B cell (primary cell): ENCODE measurements at regions not wholly inside any gene's neighbourhood (a gene's known extent, or its start where the extent isn't known, plus 50 kb on each side); places are given as distances from the start of the nearest gene placed in this dataset.

Experiments
- ATAC-seq: fragments of 200-7000 bp; cut with Tn5 transposase; one replicate; pipeline ENCODE4 v1.10.0; 2021; ENCODE audit warnings: low read depth, mild to moderate bottlenecking, moderate number of reproducible peaks, moderate library complexity
- CTCF ChIA-PET: fragments of 350-600 bp; sonication (Branson Sonifier 250); formaldehyde crosslinking; loops from one replicate; lab custom pipeline; 2021; ENCODE audit warnings: antibody characterized with exemption, inconsistent platforms; lab: Charles Lee
- POLR2A ChIA-PET: fragments of 350-600 bp; sonication (Branson Sonifier 250); formaldehyde crosslinking; loops from one replicate; lab custom pipeline; 2021; ENCODE audit warnings: antibody characterized with exemption; lab: Charles Lee
- DNase-seq: peaks from one replicate; pipeline ENCODE4 v3.0.0; 2013
- H2AFZ ChIP-seq: 2 replicates; pipeline ENCODE4 v1.6.1; 2012; ENCODE audit warnings: mild to moderate bottlenecking, low read depth, low read length; ENCODE audit not compliant: insufficient read depth, poor library complexity, severe bottlenecking
- H3K27ac ChIP-seq, 2 donors: 1 replicate in 1 of 2; 2 replicates in 1 of 2; pipeline ENCODE4 v1.5.1; 2012 to 2013; ENCODE audit warnings: low read length in 2 of 2, mild to moderate bottlenecking in 2 of 2, moderate library complexity in 1 of 2
- H3K27me3 ChIP-seq, 4 experiments: fragments of 200-600 bp in 1 of 4; sonication (generic) in 1 of 4; replicated peaks in 1 of 4; 1 replicate in 2 of 4; 2 replicates in 2 of 4; pipeline versions ENCODE4 v1.6.1 to v1.7.0; 2013 to 2016; ENCODE audit warnings: low read length in 3 of 4, mild to moderate bottlenecking in 2 of 4, mixed read lengths in 1 of 4, moderate library complexity in 1 of 4; ENCODE audit not compliant: insufficient read depth in 4 of 4, control insufficient read depth in 3 of 4; ENCODE audit errors: control extremely low read depth in 1 of 4
- H3K36me3 ChIP-seq, 2 experiments: replicated peaks in 1 of 2; 1 replicate in 1 of 2; 2 replicates in 1 of 2; pipeline versions ENCODE4 v1.6.1 to v1.7.1; 2013; ENCODE audit warnings: low read length in 1 of 2; ENCODE audit not compliant: insufficient read depth in 2 of 2, control insufficient read depth in 1 of 2; ENCODE audit errors: control extremely low read depth in 1 of 2, extremely low read depth in 1 of 2
- H3K4me1 ChIP-seq, 2 donors: fragments of 200-600 bp in 1 of 2; sonication (generic) in 1 of 2; 1 replicate in 1 of 2; 2 replicates in 1 of 2; pipeline versions ENCODE4 v1.5.1 to v1.6.1; 2013 to 2017; ENCODE audit warnings: low read length in 2 of 2; ENCODE audit not compliant: control insufficient read depth in 2 of 2, insufficient read depth in 2 of 2
- H3K4me2 ChIP-seq: replicated peaks from 2 replicates; pipeline ENCODE3; 2012; ENCODE audit warnings: mild to moderate bottlenecking, low read depth, low read length; ENCODE audit not compliant: poor library complexity, severe bottlenecking
- H3K4me3 ChIP-seq, 5 experiments: fragments of 200-600 bp in 1 of 5; sonication (generic) in 1 of 5; 1 replicate in 3 of 5; 2 replicates in 2 of 5; pipeline versions ENCODE4 v1.5.1 to v1.7.0; 2011 to 2016; ENCODE audit warnings: low read length in 4 of 5, mild to moderate bottlenecking in 4 of 5, low read depth in 2 of 5, control low read depth in 1 of 5, moderate library complexity in 1 of 5; ENCODE audit not compliant: insufficient read depth in 1 of 5; ENCODE audit errors: control extremely low read depth in 1 of 5, extremely low read depth in 1 of 5
- H3K79me2 ChIP-seq: fragments of 200-600 bp; sonication (generic); one replicate; pipeline ENCODE4 v1.6.0; 2016; ENCODE audit warnings: low read length; ENCODE audit not compliant: control insufficient read depth, insufficient read depth
- H3K9ac ChIP-seq: fragments of 200-600 bp; sonication (generic); 2 replicates; pipeline ENCODE4 v1.6.1; 2017; ENCODE audit warnings: mild to moderate bottlenecking, low read length, moderate library complexity
- H3K9me3 ChIP-seq, 3 donors: one replicate each; pipeline versions ENCODE4 v1.6.1 to v1.7.1; 2013; ENCODE audit warnings: low read length in 2 of 3; ENCODE audit not compliant: control insufficient read depth in 2 of 3, insufficient read depth in 1 of 3; ENCODE audit errors: control extremely low read depth in 1 of 3
- H4K20me1 ChIP-seq: 2 replicates; pipeline ENCODE4 v1.6.0; 2012; ENCODE audit warnings: mild to moderate bottlenecking, low read length; ENCODE audit not compliant: insufficient read depth, control insufficient read depth, poor library complexity, severe bottlenecking
- H3K27ac Mint-ChIP-seq: one replicate; pipeline ENCODE4 v1.8.0; 2021; ENCODE audit warnings: mixed read lengths
- H3K27me3 Mint-ChIP-seq: one replicate; pipeline ENCODE4 v1.8.0; 2021; ENCODE audit warnings: mixed read lengths
- H3K4me1 Mint-ChIP-seq: one replicate; pipeline ENCODE4 v1.8.0; 2021; ENCODE audit warnings: mixed read lengths
- H3K4me3 Mint-ChIP-seq: one replicate; pipeline ENCODE4 v1.8.0; 2021; ENCODE audit warnings: mixed read lengths
- H3K9me3 Mint-ChIP-seq: one replicate; pipeline ENCODE4 v1.8.0; 2022; ENCODE audit warnings: mixed read lengths; ENCODE audit not compliant: insufficient read depth
- EZH2 ChIP-seq: IDR thresholded peaks from 2 replicates; pipeline ENCODE4 v1.6.1; 2012; ENCODE audit warnings: borderline replicate concordance, low read depth, mild to moderate bottlenecking, moderate library complexity, low read length; ENCODE audit not compliant: insufficient read depth, poor library complexity, severe bottlenecking
- WGBS: methylation state at CpG from one replicate; pipeline ENCODE4 v1.1.5; 2013; ENCODE audit warnings: missing lambda C conversion rate; ENCODE audit not compliant: insufficient coverage; 5-methylcytosine and 5-hydroxymethylcytosine counted together
- intact Hi-C: fragments of 100-400 bp; cut with micrococcal nuclease; formaldehyde crosslinking; loops from one replicate; pipeline ENCODE4 v1.10.0; 2022
- TF ChIP-seq, protein P1 (sequence below): fragments of 200-600 bp; IDR thresholded peaks from one replicate; pipeline ENCODE4 v1.8.0; 2022; ENCODE audit warnings: antibody characterized with exemption, mild to moderate bottlenecking

DNA sequence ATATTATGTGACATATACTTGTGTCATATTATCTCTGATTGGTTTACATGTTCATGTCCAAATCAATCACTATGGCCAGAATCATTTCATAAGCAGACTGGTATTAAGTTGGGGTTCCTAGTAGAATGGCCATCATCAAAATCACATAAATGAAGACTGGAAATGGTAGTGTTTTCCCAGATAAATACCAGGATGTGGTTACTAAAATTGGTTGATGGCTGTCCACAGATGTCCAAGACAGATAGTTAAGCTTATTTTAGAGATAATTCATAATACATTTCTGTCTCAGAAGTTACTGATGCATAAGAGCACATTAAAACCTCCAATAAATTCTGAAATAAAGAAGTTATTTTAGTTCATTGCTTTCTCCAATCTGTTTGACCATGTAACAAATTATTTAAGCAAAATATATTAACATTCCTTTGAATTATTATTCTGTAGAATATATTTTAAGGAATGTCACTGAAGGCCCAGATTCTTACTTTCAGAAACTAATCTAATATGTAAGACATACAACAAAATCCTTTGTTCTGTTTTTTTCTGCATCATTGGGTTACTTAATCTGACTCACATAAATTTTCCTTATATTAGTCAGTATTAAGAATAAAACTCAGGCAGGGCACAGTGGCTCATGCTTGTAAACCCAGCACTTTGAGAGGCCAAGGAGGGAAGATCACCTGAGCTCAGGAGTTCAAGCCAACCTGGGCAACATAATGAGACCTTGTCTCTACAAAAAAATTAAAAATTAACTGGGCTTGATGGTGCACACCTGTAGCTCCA is 483.9 kb downstream of the PTPRC start:
- Histone ChIP-seq H3K4me2 (no peak overlapping the region), H3K27me3 (no peaks in the 10 kb centered on the region), H3K4me1 (no peaks in the 10 kb centered on the region), H2AFZ (no peak overlapping the region), H3K9me3 (no peaks in the 10 kb centered on the region), H3K9ac (no peak overlapping the region), H3K27ac (no peak overlapping the region), H3K79me2 (no peaks in the 10 kb centered on the region), H4K20me1 (no peaks in the 10 kb centered on the region), H3K36me3 (no peaks in the 10 kb centered on the region), H3K4me3 (no peak overlapping the region)
- peaks cover 4% of the 10 kb centered on the region for H3K27me3 Mint-ChIP-seq
- TF ChIP-seq, protein P1, sequence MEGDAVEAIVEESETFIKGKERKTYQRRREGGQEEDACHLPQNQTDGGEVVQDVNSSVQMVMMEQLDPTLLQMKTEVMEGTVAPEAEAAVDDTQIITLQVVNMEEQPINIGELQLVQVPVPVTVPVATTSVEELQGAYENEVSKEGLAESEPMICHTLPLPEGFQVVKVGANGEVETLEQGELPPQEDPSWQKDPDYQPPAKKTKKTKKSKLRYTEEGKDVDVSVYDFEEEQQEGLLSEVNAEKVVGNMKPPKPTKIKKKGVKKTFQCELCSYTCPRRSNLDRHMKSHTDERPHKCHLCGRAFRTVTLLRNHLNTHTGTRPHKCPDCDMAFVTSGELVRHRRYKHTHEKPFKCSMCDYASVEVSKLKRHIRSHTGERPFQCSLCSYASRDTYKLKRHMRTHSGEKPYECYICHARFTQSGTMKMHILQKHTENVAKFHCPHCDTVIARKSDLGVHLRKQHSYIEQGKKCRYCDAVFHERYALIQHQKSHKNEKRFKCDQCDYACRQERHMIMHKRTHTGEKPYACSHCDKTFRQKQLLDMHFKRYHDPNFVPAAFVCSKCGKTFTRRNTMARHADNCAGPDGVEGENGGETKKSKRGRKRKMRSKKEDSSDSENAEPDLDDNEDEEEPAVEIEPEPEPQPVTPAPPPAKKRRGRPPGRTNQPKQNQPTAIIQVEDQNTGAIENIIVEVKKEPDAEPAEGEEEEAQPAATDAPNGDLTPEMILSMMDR: no peak
- TF ChIP-seq EZH2: no peak
- no peak for DNase-seq
- intact Hi-C loops: no loop called here
- POLR2A ChIA-PET: no interaction called here
- H3K27ac Mint-ChIP-seq: no peak overlapping the region
- no peaks in the 10 kb centered on the region for H3K4me1 Mint-ChIP-seq
- CTCF ChIA-PET: interaction anchor here (1.5 to 3.4 kb wide), 2 partner anchors 9 to 429 kb away, joined by 3 to 12 read pairs; no protein-coding TSS in a partner anchor
- H3K9me3 Mint-ChIP-seq: no peaks in the 10 kb centered on the region
- no peak overlapping the region for H3K4me3 Mint-ChIP-seq
- no peak for ATAC-seq

DNA sequence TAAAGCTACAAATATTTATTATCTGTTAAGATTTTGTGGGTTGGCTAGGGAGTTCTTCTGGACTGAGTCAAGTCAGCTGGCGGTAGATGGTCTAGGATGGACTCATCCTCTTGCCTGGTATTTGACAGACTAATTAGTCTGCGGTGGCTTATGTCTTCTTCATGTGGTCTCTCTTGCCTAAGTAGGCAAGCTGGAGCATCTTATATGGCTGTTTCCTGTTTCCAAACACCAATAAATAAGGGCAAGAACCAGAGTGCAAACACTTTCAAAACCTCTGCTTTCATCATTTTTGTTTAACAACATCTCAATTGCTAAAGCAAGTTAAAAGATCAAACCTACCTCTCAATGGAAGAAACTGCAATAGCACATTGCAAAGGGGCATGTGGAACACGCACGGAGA is 484.8 kb downstream of the PTPRC start:
- Histone ChIP-seq H2AFZ (no peak overlapping the region), H3K79me2 (no peaks in the 10 kb centered on the region), H3K4me1 (no peaks in the 10 kb centered on the region), H3K9me3 (no peaks in the 10 kb centered on the region), H3K4me2 (no peak overlapping the region), H3K27ac (no peak overlapping the region), H3K4me3 (no peak overlapping the region), H3K36me3 (no peaks in the 10 kb centered on the region), H3K27me3 (no peaks in the 10 kb centered on the region), H3K9ac (no peak overlapping the region), H4K20me1 (no peaks in the 10 kb centered on the region)
- Mint-ChIP-seq H3K27ac (no peak overlapping the region), H3K4me3 (no peak overlapping the region), H3K27me3 (peaks cover 4% of the 10 kb centered on the region), H3K4me1 (no peaks in the 10 kb centered on the region), H3K9me3 (no peaks in the 10 kb centered on the region)
- CTCF ChIA-PET: interaction anchor here (3.4 kb wide), 1 partner anchor 10 kb away, joined by 12 read pairs; no protein-coding TSS in a partner anchor
- POLR2A ChIA-PET: no interaction called here
- DNase-seq: no peak
- intact Hi-C loops: no loop called here
- no CpG with 5 or more reads among the region's 4 CpGs for WGBS
- TF ChIP-seq, protein P1: no peak
- TF ChIP-seq EZH2: no peak
- ATAC-seq: no peak
